ENCODE measurements at regions not wholly inside any gene's neighbourhood (a gene's known extent, or its start where the extent isn't known, plus 50 kb on each side); places are given as distances from the start of the nearest gene placed in this dataset.

DNA sequence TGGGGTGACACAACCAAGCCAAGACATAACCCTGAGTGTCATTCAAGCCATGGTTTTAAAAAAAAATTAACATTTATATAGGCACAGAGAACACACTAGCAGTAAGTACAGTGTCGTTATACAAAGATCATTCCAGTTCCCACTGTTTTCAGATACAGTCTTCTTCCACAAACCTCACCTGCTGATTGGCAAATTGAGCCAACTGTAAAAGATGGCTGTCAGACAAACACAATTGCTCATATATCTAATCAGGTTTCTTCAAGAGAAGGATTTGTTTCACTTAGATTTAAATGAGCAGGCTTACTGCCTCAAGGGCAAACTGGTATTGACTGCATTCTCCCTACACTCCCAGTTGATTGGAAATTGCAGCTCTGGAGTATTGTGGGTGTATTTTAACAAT is 308.9 kb downstream of the RBM26 start:
- Histone ChIP-seq H4K20me1 (no peaks in the 10 kb centered on the region), H3K4me3 (no peak overlapping the region), H3K9me3 (no peaks in the 10 kb centered on the region), H3K4me2 (no peak overlapping the region), H3K27ac (no peak overlapping the region), H3K27me3 (no peaks in the 10 kb centered on the region), H3K9ac (no peak overlapping the region), H3K4me1 (no peaks in the 10 kb centered on the region), H3K36me3 (no peaks in the 10 kb centered on the region)
- TF ChIP-seq Cebpa-rat (IDR thresholded peaks at IDR 0.05), result no peak

- Histone ChIP-seq H3K27ac (no peak overlapping the region), H3K9me3 (no peaks in the 10 kb centered on the region), H3K9ac (no peak overlapping the region), H3K4me2 (no peak overlapping the region), H3K4me1 (no peaks in the 10 kb centered on the region), H3K36me3 (no peaks in the 10 kb centered on the region), H3K4me3 (no peak overlapping the region), H4K20me1 (no peaks in the 10 kb centered on the region), H3K27me3 (no peaks in the 10 kb centered on the region)
- TF ChIP-seq Cebpa-rat (IDR thresholded peaks at IDR 0.05), result no peak
Measured at GRCh38 chr13:79096099-79096498, 310.0 kb downstream of the RBM26 start.

DNA sequence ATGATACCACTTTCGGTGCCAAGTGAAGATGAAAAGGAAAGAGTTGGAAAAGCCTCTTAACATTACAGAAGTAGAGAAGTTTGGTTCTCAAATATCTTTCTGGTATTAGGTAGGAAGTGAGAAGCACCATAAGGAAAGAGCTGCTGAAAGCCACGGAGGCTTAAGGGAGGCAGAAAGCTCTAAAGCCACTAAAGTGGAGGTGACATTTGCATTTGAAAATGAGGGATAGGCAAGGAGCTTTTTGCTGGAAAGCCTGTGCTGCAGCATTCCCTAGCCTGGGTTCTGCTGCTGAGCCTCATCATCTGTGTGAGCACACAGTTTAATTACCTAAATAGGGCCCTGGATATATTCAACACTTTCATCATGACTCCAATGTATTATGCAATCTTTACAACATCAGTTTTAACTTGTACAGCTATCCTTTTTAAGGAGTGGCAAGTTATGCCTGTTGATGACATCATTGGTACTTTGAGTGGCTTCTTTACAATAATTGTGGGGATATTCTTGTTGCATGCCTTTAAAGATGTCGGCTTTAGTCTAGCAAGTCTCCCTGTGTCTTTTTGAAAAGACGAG is 315.4 kb downstream of the RBM26 start:
- Histone ChIP-seq H3K9ac (no peak overlapping the region), H3K4me3 (no peak overlapping the region), H3K27ac (no peak overlapping the region), H3K36me3 (no peaks in the 10 kb centered on the region), H3K4me2 (no peak overlapping the region), H3K9me3 (no peaks in the 10 kb centered on the region), H3K27me3 (no peaks in the 10 kb centered on the region), H3K4me1 (no peaks in the 10 kb centered on the region), H4K20me1 (no peaks in the 10 kb centered on the region)
- no peak for TF ChIP-seq Cebpa-rat (IDR thresholded peaks at IDR 0.05)

- Histone ChIP-seq H3K4me2 (no peak overlapping the region), H3K4me1 (no peaks in the 10 kb centered on the region), H3K27me3 (no peaks in the 10 kb centered on the region), H3K36me3 (no peaks in the 10 kb centered on the region), H3K9ac (no peak overlapping the region), H4K20me1 (no peaks in the 10 kb centered on the region), H3K9me3 (no peaks in the 10 kb centered on the region), H3K27ac (no peak overlapping the region), H3K4me3 (no peak overlapping the region)
- no peak for TF ChIP-seq Cebpa-rat (IDR thresholded peaks at IDR 0.05)
Measured at GRCh38 chr13:79084802-79085424, 321.1 kb downstream of the RBM26 start.

- H3K27me3 ChIP-seq, result no peaks in the 10 kb centered on the region
- no peaks in the 10 kb centered on the region for H3K4me1 ChIP-seq
- H3K9ac ChIP-seq, result no peak overlapping the region
- H3K4me3 ChIP-seq, result no peak overlapping the region
- H3K9me3 ChIP-seq, result no peaks in the 10 kb centered on the region; the same call in 1 of the 2 replicates
- no peaks in the 10 kb centered on the region for H3K36me3 ChIP-seq
- no peaks in the 10 kb centered on the region for H4K20me1 ChIP-seq
- no peak overlapping the region for H3K27ac ChIP-seq
- TF ChIP-seq Cebpa-rat (IDR thresholded peaks at IDR 0.05), result no peak
- H3K4me2 ChIP-seq, result no peak overlapping the region
Measured at GRCh38 chr13:79081942-79082341, 324.1 kb downstream of the RBM26 start.

GRCh38 chr13:79079351-79079839 is 326.7 kb downstream of the RBM26 start:
- H3K27ac ChIP-seq, result no peak overlapping the region
- H3K27me3 ChIP-seq, result no peaks in the 10 kb centered on the region
- TF ChIP-seq Cebpa-rat (IDR thresholded peaks at IDR 0.05), result no peak
- no peaks in the 10 kb centered on the region for H3K4me1 ChIP-seq
- H4K20me1 ChIP-seq, result no peaks in the 10 kb centered on the region
- no peaks in the 10 kb centered on the region; the same call in 1 of the 2 replicates for H3K9me3 ChIP-seq
- no peak overlapping the region for H3K4me3 ChIP-seq
- no peak overlapping the region for H3K9ac ChIP-seq
- H3K36me3 ChIP-seq, result no peaks in the 10 kb centered on the region
- no peak overlapping the region for H3K4me2 ChIP-seq

GRCh38 chr13:79075703-79076102 is 330.4 kb downstream of the RBM26 start:
- no peaks in the 10 kb centered on the region; the same call in 1 of the 2 replicates for H3K9me3 ChIP-seq
- H3K4me2 ChIP-seq, result no peak overlapping the region
- H3K27me3 ChIP-seq, result no peaks in the 10 kb centered on the region
- no peak overlapping the region for H3K27ac ChIP-seq
- no peak overlapping the region for H3K9ac ChIP-seq
- no peaks in the 10 kb centered on the region for H3K4me1 ChIP-seq
- no peaks in the 10 kb centered on the region for H4K20me1 ChIP-seq
- no peaks in the 10 kb centered on the region for H3K36me3 ChIP-seq
- TF ChIP-seq Cebpa-rat (IDR thresholded peaks at IDR 0.05), result no peak
- H3K4me3 ChIP-seq, result no peak overlapping the region

DNA sequence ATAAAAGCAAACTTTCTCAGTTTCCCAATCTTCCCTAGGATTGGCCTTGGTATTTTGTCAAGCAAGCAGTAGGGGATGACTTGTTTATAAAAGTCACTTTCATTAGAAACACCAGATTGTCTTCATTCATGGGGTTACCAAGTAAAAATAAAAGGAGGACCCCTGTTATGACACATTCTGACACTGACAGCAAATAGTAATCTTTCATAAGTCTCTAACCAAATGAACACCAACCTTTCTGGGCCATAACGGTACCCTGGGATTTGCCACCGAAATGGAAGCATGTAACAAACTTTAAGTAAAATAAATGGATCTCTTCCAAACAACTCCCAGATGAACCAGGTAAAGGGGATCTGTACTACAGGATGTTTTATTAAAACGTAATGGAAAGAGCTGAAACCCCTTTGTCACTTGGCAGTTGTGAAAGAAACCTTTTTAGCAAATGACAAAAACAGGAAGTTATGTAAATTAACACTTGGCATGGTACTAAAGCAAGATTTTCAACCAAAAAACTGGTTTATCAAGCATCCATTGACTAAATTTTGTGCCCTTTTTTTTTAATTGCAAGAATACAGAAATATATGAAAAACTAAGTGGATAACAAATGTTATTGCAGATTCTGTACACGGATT is 335.6 kb downstream of the RBM26 start:
- Histone ChIP-seq H3K4me1 (no peaks in the 10 kb centered on the region), H3K27me3 (no peaks in the 10 kb centered on the region), H3K36me3 (no peaks in the 10 kb centered on the region), H3K9me3 (no peaks in the 10 kb centered on the region), H3K9ac (no peak overlapping the region), H3K4me3 (no peak overlapping the region), H4K20me1 (no peaks in the 10 kb centered on the region), H3K27ac (no peak overlapping the region), H3K4me2 (no peak overlapping the region)
- no peak for TF ChIP-seq Cebpa-rat (IDR thresholded peaks at IDR 0.05)

GRCh38 chr13:79062291-79062690 is 343.8 kb downstream of the RBM26 start:
- H3K4me1 ChIP-seq, result no peaks in the 10 kb centered on the region
- H3K4me2 ChIP-seq, result no peak overlapping the region
- H3K27ac ChIP-seq, result no peak overlapping the region
- no peaks in the 10 kb centered on the region for H3K27me3 ChIP-seq
- H3K36me3 ChIP-seq, result no peaks in the 10 kb centered on the region
- H3K9ac ChIP-seq, result no peak overlapping the region
- no peaks in the 10 kb centered on the region for H4K20me1 ChIP-seq
- TF ChIP-seq Cebpa-rat (IDR thresholded peaks at IDR 0.05), result no peak
- no peak overlapping the region for H3K4me3 ChIP-seq
- H3K9me3 ChIP-seq, result no peaks in the 10 kb centered on the region

DNA sequence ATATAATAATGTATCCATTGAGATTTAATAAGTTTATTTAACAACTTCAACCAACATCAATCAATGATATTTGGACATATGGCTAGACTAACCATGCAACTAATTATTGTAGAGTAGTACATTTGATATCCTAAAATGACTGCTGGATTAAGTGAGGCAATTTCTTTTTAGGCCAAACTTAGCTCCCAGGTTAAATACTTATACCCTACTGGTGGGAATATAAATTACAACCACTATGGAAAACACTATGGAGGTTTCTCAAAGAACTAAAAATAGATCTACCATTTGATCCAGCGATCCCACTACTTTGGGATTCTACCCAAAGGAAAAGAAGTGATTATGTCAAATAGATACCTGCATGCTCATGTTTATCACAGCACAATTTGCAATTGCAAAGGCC is 345.8 kb downstream of the RBM26 start:
- Histone ChIP-seq H3K9me3 (no peaks in the 10 kb centered on the region), H3K27ac (no peak overlapping the region), H3K4me1 (no peaks in the 10 kb centered on the region), H4K20me1 (no peaks in the 10 kb centered on the region), H3K9ac (no peak overlapping the region), H3K4me2 (no peak overlapping the region), H3K36me3 (no peaks in the 10 kb centered on the region), H3K4me3 (no peak overlapping the region), H3K27me3 (no peaks in the 10 kb centered on the region)
- TF ChIP-seq Cebpa-rat (IDR thresholded peaks at IDR 0.05), result no peak
